GM04503 (cell line): ENCODE measurements at regions not wholly inside any gene's neighbourhood (a gene's known extent, or its start where the extent isn't known, plus 50 kb on each side); places are given as distances from the start of the nearest gene placed in this dataset.
"Not testable (repeated sequence)": the region's sequence is repeated elsewhere in the genome, so short reads cannot be mapped to it uniquely, and the experiment has no call there.

Experiments used
- DNase-seq: peaks from one replicate; pipeline ENCODE4 v3.0.0-alpha.2; 2012; ENCODE audit warnings: low read depth

GRCh38 chr11:87548797-87549196 lies 511.1 kb downstream of the TMEM135 start:
- DNase-seq: no peak

DNA sequence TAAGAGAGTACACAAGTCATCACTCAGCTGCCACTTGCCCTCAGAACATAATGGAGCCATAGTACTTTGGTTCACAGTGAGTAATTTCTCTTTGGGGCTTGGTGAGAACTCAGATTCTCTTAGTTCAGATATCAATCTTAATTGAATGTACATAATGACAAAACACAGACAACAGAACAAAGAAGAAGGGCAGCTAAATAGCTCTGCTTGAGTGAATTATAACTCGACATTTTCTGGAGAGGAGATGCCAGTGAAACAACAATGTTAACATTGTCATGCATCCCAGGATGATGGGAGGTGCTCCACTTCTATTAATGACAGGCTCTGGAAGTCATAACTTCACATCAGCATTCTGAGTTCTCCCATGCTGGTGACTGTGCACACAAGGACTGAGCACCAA lies 508.1 kb downstream of the TMEM135 start:
- no peak for DNase-seq

GRCh38 chr11:87539596-87539995 lies 501.9 kb downstream of the TMEM135 start:
- DNase-seq: no peak

- no peak for DNase-seq
These were observed 498.8 kb downstream of the TMEM135 start for GRCh38 chr11:87536565-87536964.

DNA sequence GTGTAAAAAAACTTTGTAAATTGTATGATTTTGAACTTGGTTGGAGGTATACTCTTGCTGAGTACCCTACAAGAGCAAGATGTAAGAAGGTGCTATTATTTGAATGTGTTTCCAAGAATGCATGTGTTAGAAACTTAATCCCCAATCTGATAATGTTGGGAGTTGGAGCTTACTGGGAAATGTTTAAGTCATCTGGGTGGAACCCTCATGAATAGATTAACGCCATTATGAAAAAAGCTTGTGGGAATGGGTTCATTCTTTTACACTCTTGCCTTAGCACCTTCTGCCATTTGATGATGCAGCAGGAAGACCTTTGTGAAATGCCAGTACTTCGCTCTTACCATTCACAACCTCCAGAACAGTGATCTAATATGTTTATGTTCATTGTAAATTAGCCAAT lies 498.3 kb downstream of the TMEM135 start:
- DNase-seq: no peak

- no peak for DNase-seq
These were observed 497.8 kb downstream of the TMEM135 start for GRCh38 chr11:87535513-87535912.

DNA sequence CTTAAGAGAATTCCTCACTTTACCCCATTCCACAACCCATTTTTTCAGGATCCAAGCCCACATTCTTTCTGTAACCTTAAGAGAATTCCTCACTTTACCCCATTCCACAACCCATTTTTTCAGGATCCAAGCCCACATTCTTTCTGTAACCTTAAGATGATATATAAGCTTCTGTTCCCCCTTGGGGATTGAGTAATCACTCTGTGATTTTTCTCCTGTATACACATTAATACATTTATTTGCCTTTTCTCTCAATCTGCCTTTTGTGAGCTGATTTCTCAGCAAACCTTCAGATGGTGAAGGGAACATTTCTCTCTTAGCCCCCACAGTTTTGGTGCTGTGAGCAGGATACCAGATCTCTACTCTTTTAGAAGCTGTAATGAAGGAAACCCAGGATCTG lies 494.1 kb downstream of the TMEM135 start:
- DNase-seq: not testable (repeated sequence)

- DNase-seq: no peak
These were observed 491.8 kb downstream of the TMEM135 start for GRCh38 chr11:87529486-87529885.

- DNase-seq: no peak
These were observed 491.0 kb downstream of the TMEM135 start for GRCh38 chr11:87528752-87529151.

- no peak for DNase-seq
These were observed 485.5 kb downstream of the TMEM135 start for GRCh38 chr11:87523276-87523675.

DNA sequence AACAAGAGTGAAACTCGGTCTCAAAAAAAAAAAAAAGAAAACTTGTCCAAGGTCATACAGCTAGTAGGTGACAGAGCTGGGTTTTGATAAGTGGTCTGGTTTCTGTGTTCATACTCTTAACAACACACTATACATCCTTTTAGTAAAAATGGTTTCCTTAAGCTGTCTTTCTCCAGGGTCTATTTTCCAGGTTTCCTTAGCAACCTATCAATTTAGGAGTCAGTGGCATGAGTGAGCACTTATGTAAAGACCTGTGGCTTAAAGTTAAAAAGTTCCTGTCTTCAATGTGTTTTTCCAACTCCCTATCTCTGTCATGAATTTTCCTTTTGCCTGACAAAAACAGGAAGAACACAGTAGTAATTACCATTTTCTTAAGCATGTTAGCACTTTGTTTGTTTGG lies 480.5 kb downstream of the TMEM135 start:
- DNase-seq: no peak

- DNase-seq: no peak
These were observed 479.6 kb downstream of the TMEM135 start for GRCh38 chr11:87517351-87517750.

- DNase-seq: not testable (repeated sequence)
These were observed 470.0 kb downstream of the TMEM135 start for GRCh38 chr11:87507722-87508121.

DNA sequence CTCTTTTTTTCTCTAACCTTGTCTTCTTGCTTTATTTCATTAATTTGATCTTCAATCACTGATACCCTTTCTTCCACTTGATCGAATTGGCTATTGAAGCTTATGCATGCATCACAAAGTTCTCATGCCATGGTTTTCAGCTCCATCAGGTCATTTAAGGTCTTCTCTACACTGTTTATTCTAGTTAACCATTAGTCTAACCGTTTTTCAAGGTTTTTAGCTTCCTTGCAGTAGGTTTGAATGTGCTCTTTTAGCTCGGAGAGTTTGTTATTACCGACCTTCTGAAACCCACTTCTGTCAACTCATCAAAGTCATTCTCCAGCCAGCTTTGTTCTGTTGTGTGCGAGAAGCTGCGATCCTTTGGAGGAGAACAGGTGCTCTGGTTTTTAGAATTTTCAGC lies 469.2 kb downstream of the TMEM135 start:
- not testable (repeated sequence) for DNase-seq

DNA sequence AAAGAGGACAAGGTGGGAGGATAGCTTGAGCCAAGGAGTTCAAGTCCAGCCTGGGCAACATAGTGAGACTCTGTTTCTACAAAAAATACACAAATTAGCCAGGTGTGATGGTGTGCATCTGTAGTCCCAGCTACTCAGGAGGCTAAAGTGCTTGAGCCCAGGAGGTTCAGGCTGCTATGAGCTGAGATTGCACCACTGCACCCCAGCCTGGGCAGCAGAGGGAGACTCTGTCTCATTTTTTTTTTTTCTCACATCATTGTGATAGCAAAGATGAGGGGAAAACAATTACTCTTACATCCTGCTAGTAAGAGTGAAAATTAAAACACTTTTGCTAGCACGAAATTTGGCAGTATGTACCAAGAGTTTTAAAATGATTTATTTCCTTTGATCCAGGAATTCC lies 463.7 kb downstream of the TMEM135 start:
- DNase-seq: no peak

- not testable (repeated sequence) for DNase-seq
These were observed 457.2 kb downstream of the TMEM135 start for GRCh38 chr11:87494936-87495335.

DNA sequence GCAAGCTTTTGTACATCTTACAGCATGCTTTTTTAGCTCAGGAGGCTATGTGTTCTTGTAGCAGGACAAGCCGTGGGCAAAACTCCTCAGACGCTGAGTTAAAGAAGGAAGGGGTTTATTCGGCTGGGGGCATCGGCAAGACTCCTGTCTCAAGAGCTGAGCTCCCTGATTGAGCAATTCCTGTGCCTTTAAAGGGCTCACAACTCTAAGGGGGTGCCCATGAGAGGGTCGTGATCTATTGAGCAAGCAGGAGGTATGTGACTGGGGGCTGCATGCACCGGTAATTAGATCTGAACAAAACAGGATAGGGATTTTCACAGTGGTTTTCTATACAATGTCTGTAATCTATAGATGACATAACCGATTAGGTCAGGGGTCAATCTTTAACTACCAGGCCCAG lies 456.3 kb downstream of the TMEM135 start:
- not testable (repeated sequence) for DNase-seq

DNA sequence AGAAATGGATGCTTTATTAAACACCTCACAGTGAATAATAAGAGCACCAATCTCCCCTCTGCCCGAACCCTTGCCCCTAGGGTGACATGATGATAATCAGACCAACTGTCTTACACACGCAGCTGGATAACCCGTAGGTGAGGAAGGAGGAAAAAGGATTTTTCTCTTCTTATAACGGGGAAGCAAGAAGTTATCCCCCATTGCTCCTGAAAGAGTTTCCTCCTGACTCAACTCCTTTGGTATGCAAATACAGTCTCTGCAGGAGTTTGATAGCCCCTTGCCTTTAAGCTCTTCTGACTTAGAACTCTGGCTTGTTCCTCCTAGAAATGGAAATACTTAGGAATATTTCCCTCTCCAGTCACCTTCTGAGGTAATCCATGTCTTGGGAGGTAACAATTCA lies 455.8 kb downstream of the TMEM135 start:
- no peak for DNase-seq

DNA sequence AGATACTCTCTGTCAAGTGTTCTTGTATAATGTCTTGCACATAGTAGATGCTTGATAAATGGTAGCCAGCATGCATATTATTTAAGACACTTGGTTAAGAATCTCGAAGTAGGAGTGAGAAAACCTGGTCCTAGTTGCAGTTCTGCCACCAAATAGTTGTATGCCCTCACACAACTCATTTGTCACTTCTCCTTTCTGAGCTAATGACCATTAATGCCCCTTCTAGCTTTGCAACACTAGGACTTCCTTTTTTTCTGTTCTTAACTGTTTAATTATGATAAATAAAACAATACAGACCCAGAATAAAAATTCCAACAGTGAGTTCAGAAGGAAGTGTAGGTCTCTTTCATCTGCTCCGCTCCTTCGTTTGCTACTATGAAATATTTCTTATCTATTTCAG lies 453.6 kb downstream of the TMEM135 start:
- DNase-seq: no peak

DNA sequence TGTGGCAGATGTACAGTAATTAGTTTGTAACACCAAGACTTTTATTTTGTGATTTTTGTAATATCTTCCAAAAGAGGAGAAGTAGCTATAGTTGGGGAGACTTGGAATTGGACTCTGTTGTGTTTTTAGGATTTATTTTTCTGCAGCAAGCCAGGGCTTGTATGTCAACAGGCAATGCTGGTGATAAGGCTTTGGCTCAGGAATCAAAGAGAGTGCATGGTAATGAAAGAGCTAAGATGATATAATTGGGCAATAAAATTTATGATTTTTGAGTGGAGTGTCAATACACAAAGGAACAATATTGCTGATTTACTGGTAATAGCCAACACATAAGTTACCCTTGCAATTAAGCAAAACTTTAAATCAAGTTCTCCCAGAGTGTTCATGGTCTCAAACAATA lies 452.9 kb downstream of the TMEM135 start:
- DNase-seq: no peak

GRCh38 chr11:87484566-87484965 lies 446.8 kb downstream of the TMEM135 start:
- DNase-seq: no peak

DNA sequence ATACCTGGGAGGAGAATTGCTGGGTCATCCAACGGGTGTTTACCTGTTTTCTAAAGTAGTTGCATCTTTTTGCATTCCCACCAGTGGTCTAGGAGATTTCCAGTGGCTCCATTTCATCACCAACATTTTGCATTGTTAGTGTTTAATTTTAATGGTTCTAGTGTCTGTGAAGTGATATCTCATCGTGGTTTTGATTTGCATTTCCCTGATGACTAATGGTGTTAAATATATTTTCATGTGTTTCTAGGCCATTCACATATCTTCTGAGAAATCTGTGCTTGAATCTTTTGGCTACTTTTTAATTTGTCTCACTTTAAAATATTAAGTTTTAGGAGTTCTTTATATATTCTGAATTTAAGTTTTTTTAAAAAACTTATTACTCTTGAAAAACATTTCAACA lies 439.6 kb downstream of the TMEM135 start:
- no peak for DNase-seq

GRCh38 chr11:87473174-87473573 lies 435.4 kb downstream of the TMEM135 start:
- DNase-seq: peak; percentile 75

GRCh38 chr11:87466223-87466622 lies 428.5 kb downstream of the TMEM135 start:
- DNase-seq: peak; percentile 55

DNA sequence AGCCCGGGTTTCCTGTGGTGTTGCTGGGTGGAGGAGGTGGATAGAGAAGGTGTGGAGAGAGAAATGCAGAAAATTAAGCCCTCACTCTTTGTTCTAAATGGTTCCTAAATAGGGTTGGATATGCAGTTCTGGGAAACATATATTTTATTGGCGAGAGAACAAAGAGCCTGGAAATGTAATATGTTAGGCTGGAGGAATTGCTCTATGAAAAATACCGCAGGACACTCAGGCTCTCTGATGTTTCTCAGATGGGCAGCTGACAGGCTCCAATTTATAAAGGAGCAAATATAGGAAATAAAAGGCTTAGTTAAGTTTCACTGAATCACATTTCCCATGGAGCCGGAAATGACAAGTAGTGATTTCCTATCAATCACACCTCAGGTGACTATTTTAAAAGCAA lies 428.0 kb downstream of the TMEM135 start:
- no peak for DNase-seq
